Loucy (cell line): ENCODE measurements at regions not wholly inside any gene's neighbourhood (a gene's known extent, or its start where the extent isn't known, plus 50 kb on each side); places are given as distances from the start of the nearest gene placed in this dataset.

ENCODE experiments used
- CTCF ChIP-seq: fragments of 200-600 bp; sonication (generic); conservative IDR thresholded peaks from 2 replicates; pipeline ENCODE4 v1.5.1; 2014; ENCODE audit warnings: mild to moderate bottlenecking, antibody characterized with exemption, low read length
- EZH2phosphoT487 ChIP-seq: fragments of 200-600 bp; IDR thresholded peaks from 2 replicates; pipeline ENCODE4 v1.6.1; 2018; ENCODE audit warnings: antibody characterized with exemption, mild to moderate bottlenecking, moderate library complexity, borderline replicate concordance

GRCh38 chr9:7961076-7961475 lies 161.5 kb upstream of the DMAC1 start:
- TF ChIP-seq CTCF (no peak), EZH2phosphoT487 (no peak)
